ENCODE measurements at regions not wholly inside any gene's neighbourhood (a gene's known extent, or its start where the extent isn't known, plus 50 kb on each side); places are given as distances from the start of the nearest gene placed in this dataset.

- TF ChIP-seq OSR1 (CRISPR knock-in tag; IDR thresholded peaks at IDR 0.05) = no peak
- TF ChIP-seq ZNF70 (CRISPR knock-in tag; IDR thresholded peaks at IDR 0.05) = no peak
- TF ChIP-seq CSRNP3 (CRISPR knock-in tag; IDR thresholded peaks at IDR 0.05) = no peak
- no peak for TF ChIP-seq CREB5 (CRISPR knock-in tag; IDR thresholded peaks at IDR 0.05; ENCODE audit: low read depth)
- no peak for TF ChIP-seq TCF4 (CRISPR knock-in tag; IDR thresholded peaks at IDR 0.05; ENCODE audit: borderline replicate concordance)
- TF ChIP-seq CSDC2 (CRISPR knock-in tag; IDR thresholded peaks at IDR 0.05) = no peak
- no peak for TF ChIP-seq RARB (CRISPR knock-in tag; IDR thresholded peaks at IDR 0.05)
- TF ChIP-seq BACH2 (CRISPR knock-in tag; IDR thresholded peaks at IDR 0.05; ENCODE audit: borderline replicate concordance) = no peak
- no peak for ATAC-seq
Observed at GRCh38 chr1:221939607-221940006, 197.7 kb upstream of the DUSP10 start.

GRCh38 chr1:221937155-221937953 lies 195.5 kb upstream of the DUSP10 start:
- ATAC-seq = no peak
- TF ChIP-seq ESRRG (CRISPR knock-in tag; IDR thresholded peaks at IDR 0.05) = no peak
- TF ChIP-seq ZNF565 (CRISPR knock-in tag; conservative IDR thresholded peaks at IDR 0.05; ENCODE audit: low read depth) = no peak
- no peak for TF ChIP-seq CSDC2 (CRISPR knock-in tag; IDR thresholded peaks at IDR 0.05)
- TF ChIP-seq, protein P1, sequence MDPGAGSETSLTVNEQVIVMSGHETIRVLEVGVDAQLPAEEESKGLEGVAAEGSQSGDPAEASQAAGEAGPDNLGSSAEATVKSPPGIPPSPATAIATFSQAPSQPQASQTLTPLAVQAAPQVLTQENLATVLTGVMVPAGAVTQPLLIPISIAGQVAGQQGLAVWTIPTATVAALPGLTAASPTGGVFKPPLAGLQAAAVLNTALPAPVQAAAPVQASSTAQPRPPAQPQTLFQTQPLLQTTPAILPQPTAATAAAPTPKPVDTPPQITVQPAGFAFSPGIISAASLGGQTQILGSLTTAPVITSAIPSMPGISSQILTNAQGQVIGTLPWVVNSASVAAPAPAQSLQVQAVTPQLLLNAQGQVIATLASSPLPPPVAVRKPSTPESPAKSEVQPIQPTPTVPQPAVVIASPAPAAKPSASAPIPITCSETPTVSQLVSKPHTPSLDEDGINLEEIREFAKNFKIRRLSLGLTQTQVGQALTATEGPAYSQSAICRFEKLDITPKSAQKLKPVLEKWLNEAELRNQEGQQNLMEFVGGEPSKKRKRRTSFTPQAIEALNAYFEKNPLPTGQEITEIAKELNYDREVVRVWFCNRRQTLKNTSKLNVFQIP (CRISPR knock-in tag; IDR thresholded peaks at IDR 0.05; ENCODE audit: borderline replicate concordance, low read depth) = no peak
- TF ChIP-seq, protein P2, sequence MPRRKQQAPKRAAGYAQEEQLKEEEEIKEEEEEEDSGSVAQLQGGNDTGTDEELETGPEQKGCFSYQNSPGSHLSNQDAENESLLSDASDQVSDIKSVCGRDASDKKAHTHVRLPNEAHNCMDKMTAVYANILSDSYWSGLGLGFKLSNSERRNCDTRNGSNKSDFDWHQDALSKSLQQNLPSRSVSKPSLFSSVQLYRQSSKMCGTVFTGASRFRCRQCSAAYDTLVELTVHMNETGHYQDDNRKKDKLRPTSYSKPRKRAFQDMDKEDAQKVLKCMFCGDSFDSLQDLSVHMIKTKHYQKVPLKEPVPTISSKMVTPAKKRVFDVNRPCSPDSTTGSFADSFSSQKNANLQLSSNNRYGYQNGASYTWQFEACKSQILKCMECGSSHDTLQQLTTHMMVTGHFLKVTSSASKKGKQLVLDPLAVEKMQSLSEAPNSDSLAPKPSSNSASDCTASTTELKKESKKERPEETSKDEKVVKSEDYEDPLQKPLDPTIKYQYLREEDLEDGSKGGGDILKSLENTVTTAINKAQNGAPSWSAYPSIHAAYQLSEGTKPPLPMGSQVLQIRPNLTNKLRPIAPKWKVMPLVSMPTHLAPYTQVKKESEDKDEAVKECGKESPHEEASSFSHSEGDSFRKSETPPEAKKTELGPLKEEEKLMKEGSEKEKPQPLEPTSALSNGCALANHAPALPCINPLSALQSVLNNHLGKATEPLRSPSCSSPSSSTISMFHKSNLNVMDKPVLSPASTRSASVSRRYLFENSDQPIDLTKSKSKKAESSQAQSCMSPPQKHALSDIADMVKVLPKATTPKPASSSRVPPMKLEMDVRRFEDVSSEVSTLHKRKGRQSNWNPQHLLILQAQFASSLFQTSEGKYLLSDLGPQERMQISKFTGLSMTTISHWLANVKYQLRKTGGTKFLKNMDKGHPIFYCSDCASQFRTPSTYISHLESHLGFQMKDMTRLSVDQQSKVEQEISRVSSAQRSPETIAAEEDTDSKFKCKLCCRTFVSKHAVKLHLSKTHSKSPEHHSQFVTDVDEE (CRISPR knock-in tag; IDR thresholded peaks at IDR 0.05) = no peak
- no peak for TF ChIP-seq RARB (CRISPR knock-in tag; IDR thresholded peaks at IDR 0.05)
- TF ChIP-seq PATZ1 (CRISPR knock-in tag; IDR thresholded peaks at IDR 0.05; ENCODE audit: borderline replicate concordance) = no peak
- no peak for TF ChIP-seq TCF4 (CRISPR knock-in tag; IDR thresholded peaks at IDR 0.05; ENCODE audit: borderline replicate concordance)
- TF ChIP-seq ISL1 (CRISPR knock-in tag; IDR thresholded peaks at IDR 0.05) = no peak
- TF ChIP-seq ZFP30 (CRISPR knock-in tag; IDR thresholded peaks at IDR 0.05) = no peak
- TF ChIP-seq BACH2 (CRISPR knock-in tag; IDR thresholded peaks at IDR 0.05; ENCODE audit: borderline replicate concordance) = no peak
- no peak for TF ChIP-seq ARNTL (CRISPR knock-in tag; IDR thresholded peaks at IDR 0.05; ENCODE audit: borderline replicate concordance, low read depth)
- no peak for TF ChIP-seq GLIS3 (CRISPR knock-in tag; IDR thresholded peaks at IDR 0.05)
- no peak for TF ChIP-seq ZFP3 (CRISPR knock-in tag; IDR thresholded peaks at IDR 0.05)
- TF ChIP-seq SNAI2 (CRISPR knock-in tag; IDR thresholded peaks at IDR 0.05) = no peak

GRCh38 chr1:221933814-221934213 lies 191.9 kb upstream of the DUSP10 start:
- ATAC-seq = no peak
- TF ChIP-seq ARNTL (CRISPR knock-in tag; IDR thresholded peaks at IDR 0.05; ENCODE audit: borderline replicate concordance, low read depth) (no peak), ZC3H10 (CRISPR knock-in tag; IDR thresholded peaks at IDR 0.05) (no peak), ZFP30 (CRISPR knock-in tag; IDR thresholded peaks at IDR 0.05) (no peak), ZFP3 (CRISPR knock-in tag; IDR thresholded peaks at IDR 0.05) (no peak), TOX (CRISPR knock-in tag; IDR thresholded peaks at IDR 0.05; ENCODE audit: borderline replicate concordance) (no peak), ZNF8 (CRISPR knock-in tag; IDR thresholded peaks at IDR 0.05) (no peak), ZNF565 (CRISPR knock-in tag; conservative IDR thresholded peaks at IDR 0.05; ENCODE audit: low read depth) (no peak)
- TF ChIP-seq, protein P1 (CRISPR knock-in tag; IDR thresholded peaks at IDR 0.05; ENCODE audit: borderline replicate concordance, low read depth) = no peak

All from SK-N-SH treated with all-trans-retinoic acid at 6 μM for 48 hours (cell line).